Skin epidermis (tissue), 12 donors: ENCODE measurements at regions not wholly inside any gene's neighbourhood (a gene's known extent, or its start where the extent isn't known, plus 50 kb on each side); places are given as distances from the start of the nearest gene placed in this dataset.
A peak's percentile ranks its signal among the peaks of the same experiment; 100 is the strongest.

Experiments used
- H3K27ac ChIP-seq, 21 experiments: fragments of 200-600 bp; sonication (generic) in 11 of 21; one replicate each; pipeline ENCODE4 v1.5.0; 2020; ENCODE audit warnings: mild to moderate bottlenecking in 3 of 21, inconsistent platforms in 2 of 21, moderate library complexity in 2 of 21
- H3K4me3 ChIP-seq, 7 experiments: fragments of 200-600 bp; sonication (generic) in 2 of 7; one replicate each; pipeline ENCODE4 v1.5.0; 2020; ENCODE audit warnings: inconsistent platforms in 2 of 7, mild to moderate bottlenecking in 2 of 7, moderate library complexity in 1 of 7

- peak overlapping the region in 2 of 21 experiments; percentile 38 to 43 for H3K27ac ChIP-seq
Observed at GRCh38 chr20:24378661-24379483, 90.6 kb upstream of the SYNDIG1 start.

DNA sequence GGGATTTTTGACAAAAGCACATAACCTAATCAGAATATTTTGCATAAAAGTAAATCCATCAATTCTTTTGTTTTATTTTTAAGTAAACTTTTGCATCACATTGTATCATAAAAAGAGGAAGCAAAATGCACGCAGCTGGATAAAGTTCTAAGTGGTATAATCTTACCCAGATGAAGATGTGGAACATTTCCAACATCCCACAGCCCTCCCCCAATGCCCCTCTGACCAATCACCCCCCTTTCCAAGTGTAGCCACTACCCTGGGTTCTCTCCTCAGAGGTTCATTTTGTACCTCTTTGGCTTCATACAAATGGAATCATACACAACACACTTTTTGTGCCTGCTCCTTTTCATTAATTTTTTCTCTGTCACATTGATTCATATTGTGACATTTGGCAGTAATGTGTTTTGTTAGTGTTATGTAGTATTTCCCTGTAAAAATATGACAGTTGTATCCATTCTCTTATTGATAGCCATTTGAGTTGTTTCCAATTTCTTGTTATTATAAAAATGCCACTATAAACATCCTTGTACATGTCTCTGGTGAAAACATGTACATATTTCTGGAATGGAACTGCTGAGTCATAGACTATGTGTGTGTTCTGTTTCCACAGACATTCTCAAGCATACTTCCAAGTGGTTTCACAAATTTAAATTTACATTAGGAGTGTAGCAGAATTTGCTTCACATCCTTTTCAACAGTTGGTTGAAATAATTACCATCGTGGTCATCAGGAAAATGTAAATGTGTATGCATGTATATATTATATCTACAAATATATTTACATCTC is 92.9 kb upstream of the SYNDIG1 start:
- Histone ChIP-seq H3K4me3 (no peak overlapping the region), H3K27ac (no peak overlapping the region)

More at GRCh38 chr20:24378661-24379483, 90.6 kb upstream of the SYNDIG1 start:
- no peak overlapping the region for H3K4me3 ChIP-seq

GRCh38 chr20:24373372-24373771 is 96.1 kb upstream of the SYNDIG1 start:
- Histone ChIP-seq H3K27ac (no peak overlapping the region), H3K4me3 (no peak overlapping the region)

- H3K27ac ChIP-seq, result no peak overlapping the region
Observed at GRCh38 chr20:24370911-24371695, 98.3 kb upstream of the SYNDIG1 start.

DNA sequence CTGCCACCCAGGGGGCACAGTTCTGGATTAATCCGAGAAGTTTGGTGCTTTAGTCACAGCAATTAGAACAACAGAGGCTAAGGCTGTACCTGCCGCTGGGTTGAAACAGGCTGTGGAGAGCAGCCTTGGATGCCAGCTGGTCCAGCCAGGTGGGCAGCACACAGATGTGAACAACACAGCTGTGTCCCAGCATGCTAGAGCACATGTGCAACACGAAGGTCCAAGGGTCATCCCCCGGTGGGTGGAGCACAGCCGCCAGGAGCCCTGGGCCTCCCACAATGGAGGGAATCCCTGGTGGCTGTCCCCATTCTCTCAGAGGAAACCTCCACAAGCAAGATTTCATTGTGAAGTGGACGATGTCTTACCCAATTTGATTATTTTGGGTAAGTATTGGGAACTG is 99.2 kb upstream of the SYNDIG1 start:
- Histone ChIP-seq H3K27ac (no peak overlapping the region), H3K4me3 (no peak overlapping the region)

More at GRCh38 chr20:24370911-24371695, 98.3 kb upstream of the SYNDIG1 start:
- no peak overlapping the region for H3K4me3 ChIP-seq

DNA sequence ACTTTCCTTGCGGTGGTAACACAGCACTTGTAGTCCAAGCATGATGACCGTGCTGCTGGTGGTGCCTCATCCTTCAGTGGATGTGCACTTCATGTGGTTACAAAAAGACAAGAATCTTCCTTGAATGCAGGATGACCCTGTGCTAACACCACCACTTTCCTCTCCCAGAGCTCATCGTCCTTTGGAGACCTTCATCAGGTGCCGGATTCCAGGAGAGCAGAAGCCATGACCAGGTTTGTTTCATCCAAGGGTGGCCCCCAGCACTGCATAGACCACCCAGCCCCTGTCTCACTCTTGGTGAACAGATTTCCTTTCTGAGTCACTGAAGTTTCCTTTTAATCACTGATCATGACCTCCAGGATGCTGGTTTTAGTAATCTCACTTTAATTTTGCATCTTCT is 101.2 kb upstream of the SYNDIG1 start:
- no peak overlapping the region for H3K4me3 ChIP-seq
- no peak overlapping the region for H3K27ac ChIP-seq

DNA sequence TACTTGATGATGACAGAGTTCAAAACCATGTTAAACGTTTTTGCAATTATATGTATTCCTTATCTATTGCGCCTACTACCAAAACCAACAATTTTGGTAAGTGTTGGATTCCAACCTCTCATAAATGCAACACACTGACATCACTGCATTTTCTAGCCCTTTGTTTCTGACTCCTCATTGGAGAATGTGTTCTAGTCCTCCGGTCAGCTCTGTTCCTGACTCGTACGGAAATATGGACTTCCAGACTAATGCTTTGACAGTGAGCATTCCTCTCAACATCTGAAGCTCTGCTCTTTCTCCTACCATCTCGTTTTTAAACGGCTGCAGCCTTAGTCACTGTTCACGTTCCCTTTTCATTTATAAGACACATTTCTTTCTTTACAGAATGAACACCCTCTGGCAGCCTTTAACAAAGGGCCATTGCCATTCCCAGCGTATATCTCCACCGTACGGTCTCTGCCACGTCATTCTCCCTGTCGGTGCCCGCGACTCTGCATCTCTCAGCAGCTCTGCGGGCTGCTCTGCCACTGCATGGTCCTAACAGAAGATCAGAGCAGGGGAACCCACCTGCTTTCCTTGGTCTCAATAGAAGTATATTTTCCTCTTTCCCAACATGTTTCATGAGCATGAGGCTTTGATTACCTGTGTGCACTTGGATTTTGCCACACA is 103.0 kb upstream of the SYNDIG1 start:
- H3K27ac ChIP-seq, result no peak overlapping the region
- H3K4me3 ChIP-seq, result no peak overlapping the region

DNA sequence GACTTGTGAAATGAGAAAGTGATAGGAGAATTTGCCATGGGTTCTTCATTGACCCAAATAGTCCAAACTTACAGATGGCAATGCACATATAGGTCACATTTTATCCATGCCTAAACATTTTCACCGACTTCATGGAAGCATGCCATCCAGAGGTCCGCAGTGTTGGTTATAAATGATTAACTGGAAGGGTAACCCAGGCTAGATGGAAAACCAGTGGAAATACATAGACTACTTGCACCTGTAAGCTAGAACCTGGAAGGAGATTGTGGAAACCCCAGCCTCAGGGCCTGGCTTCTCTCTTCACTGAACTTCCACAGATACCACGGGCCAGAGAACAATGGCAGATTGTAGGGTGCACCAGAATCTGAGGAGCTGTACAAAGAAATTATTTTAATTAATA is 103.8 kb upstream of the SYNDIG1 start:
- no peak overlapping the region for H3K27ac ChIP-seq
- H3K4me3 ChIP-seq, result no peak overlapping the region

DNA sequence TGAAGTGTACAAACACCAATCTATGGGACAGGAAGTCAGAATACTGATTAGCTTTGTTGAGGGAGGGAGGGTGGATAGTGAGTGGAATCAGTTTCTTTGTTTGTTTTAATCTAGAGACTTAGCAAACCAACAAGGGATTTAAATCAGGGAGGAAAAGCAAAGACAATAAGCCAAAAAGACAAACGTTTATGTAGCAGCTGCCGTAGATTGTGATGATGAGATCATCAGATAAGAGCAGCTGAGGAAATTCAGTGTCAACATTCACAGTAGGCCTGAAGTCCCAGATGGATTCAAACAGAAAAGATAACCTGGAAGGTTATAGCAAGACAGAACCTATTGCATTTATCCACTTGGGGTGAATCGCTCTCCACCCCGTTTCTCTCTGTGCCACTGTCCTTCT is 104.9 kb upstream of the SYNDIG1 start:
- no peak overlapping the region for H3K27ac ChIP-seq
- no peak overlapping the region for H3K4me3 ChIP-seq

DNA sequence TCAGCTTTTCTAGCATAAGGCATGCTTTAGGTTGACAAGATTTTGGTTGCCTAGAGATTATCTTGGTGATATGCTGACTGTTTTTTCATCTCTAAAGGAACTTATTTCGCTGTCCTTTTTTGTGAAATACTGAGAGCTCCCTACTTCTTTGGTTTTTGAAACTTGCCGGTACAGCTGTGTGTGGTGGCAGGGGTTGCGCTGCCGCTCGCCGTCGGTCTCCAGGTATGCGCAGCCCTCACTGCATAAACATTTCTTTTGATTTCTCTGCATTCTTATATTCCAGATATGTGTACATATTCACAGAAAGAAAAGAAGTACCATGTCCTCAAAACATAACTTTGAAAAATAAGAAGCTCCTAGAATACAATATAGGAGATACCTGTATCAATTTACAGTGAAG is 106.4 kb upstream of the SYNDIG1 start:
- no peak overlapping the region for H3K4me3 ChIP-seq
- H3K27ac ChIP-seq, result no peak overlapping the region

GRCh38 chr20:24362080-24362479 is 107.3 kb upstream of the SYNDIG1 start:
- H3K27ac ChIP-seq, result no peak overlapping the region
- no peak overlapping the region for H3K4me3 ChIP-seq

GRCh38 chr20:24361541-24361940 is 107.9 kb upstream of the SYNDIG1 start:
- H3K27ac ChIP-seq, result no peak overlapping the region

DNA sequence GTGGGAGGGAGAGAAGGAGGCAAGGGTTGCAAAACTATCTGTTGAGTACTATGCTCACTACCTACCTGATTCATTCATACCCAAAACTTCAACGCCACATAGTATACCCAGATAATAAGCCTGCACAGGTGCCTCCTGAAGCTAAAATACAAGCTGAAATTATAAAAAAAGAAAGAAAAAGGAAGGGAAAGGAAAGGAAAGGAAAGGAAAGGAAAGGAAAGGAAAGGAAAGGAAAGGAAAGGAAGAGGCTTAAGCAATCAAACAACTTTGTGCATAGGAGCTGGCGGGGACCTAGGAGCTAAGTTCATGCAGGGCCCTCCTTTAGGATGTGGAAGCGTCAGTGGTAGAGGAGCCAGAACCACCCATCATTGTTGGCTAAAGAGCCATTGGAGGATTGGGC is 108.9 kb upstream of the SYNDIG1 start:
- no peak overlapping the region for H3K27ac ChIP-seq
- no peak overlapping the region for H3K4me3 ChIP-seq

More at GRCh38 chr20:24361541-24361940, 107.9 kb upstream of the SYNDIG1 start:
- no peak overlapping the region for H3K4me3 ChIP-seq

DNA sequence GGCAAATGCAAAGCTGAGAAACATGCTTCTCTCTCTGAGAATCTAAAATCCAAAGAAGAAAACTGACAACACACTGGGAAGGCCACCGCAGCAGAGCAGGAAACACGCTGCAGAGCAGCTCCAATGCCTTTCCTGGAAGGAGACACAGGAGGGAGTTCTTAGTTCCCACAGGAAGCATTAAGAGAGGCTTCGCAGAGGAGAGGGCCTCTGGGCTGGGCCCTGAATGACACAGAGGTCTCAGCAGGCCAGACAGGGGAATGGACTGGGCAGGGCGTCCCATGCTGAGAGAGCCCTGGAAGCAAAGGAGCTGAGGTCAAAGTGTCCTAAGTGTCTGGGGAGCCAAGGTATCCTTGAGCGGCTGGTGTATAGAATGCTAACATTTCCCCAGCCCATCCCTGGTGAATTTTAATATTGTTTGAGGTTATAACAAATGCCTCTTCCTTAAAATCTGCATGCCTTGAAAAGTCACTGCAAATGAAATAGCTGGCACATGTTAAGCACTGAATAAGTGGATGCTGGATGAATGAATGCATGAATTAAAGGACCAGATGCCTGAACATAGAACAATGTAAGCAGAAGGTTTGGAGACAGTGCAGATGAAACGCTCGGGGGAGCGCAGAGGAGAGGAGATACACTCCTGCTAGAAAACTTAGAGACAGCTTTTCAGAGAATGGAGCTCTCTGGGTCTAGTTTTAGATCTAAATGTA is 110.0 kb upstream of the SYNDIG1 start:
- Histone ChIP-seq H3K27ac (no peak overlapping the region), H3K4me3 (no peak overlapping the region)

GRCh38 chr20:24357931-24358330 is 111.5 kb upstream of the SYNDIG1 start:
- Histone ChIP-seq H3K27ac (no peak overlapping the region), H3K4me3 (no peak overlapping the region)

DNA sequence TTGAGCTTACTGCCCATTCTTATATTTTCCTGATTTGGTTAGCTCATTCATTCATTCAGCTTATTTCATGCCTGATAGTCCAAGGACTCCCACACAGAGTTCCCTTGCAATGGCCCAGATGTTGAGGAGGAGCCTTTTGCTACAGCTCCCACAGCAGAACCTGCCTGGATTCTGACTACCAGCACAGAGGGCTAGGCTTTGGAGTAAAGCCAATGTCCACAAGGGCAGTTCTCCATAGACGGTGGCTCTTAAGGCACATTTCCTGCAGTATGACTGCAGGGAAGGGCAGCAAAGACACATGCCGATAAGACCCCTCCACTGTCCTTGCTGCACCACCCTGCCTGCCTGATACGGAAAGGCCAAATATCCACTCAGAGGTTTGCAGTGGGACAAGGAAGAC is 112.3 kb upstream of the SYNDIG1 start:
- H3K4me3 ChIP-seq, result no peak overlapping the region
- H3K27ac ChIP-seq, result no peak overlapping the region

DNA sequence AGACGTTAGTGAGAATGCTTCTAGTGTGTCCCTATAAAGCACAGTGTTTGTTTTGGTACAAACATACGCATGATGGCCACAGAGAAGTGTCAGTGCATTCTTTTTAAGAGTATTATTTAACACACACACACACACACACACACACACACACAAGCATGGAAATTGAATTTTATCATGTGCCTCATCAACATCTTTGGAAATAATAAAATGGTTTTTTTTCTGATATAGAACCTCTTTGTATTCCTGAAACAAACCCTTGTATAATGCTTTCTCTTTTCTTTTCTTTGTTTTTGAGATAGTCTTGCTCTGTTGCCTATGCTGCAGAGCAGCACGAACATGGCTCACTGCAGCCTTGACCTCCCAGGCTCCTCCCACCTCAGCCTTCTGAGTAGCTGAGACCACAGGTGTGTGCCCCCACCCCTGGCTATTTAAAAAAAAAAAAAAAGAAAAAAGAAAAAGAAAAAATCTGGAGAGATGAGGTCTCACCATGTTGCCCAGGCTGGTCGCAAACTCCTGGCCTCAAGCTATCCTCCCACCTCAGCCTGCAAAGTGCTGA is 116.2 kb upstream of the SYNDIG1 start:
- Histone ChIP-seq H3K4me3 (no peak overlapping the region), H3K27ac (no peak overlapping the region)

DNA sequence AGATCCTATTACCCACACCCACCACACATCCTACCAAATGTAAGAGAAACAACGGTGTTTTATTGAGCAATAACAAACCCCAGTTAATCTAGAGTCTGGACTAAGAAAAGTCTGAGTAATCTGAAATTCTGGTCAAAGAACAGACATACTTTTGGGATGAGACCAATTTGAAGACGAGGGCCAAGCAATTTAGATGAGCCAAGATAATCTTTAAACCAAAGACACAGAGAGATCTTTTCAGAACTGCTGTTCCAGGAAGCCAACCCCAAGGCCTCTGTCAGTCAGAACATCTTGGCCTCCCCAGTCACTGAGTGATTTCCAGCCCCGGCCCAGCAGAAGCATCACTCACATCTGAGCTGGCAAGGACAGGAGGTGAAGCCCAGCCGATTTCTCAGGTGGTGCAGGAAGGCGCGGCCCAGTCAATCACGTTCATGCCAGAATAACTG is 118.5 kb upstream of the SYNDIG1 start:
- peak overlapping the region in 1 of 21 experiments; percentile 48 for H3K27ac ChIP-seq

DNA sequence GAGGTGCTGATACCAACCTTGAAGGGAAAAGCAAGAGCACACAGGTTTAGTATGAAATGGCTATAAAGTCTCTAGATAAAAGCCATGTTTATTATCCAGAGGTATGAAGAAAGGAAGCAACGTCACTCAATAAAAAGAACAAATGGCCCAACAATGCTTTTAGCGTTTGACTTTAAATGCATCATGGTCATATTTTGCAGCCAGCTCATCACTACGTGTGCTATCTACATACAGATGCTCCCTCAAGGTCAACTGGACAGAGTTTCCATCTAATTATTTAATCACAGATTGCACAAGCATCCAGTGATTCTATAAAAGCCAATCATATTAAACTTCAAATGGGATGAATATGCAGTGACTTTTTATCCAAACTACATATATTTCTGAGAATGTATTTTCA is 127.6 kb upstream of the SYNDIG1 start:
- Histone ChIP-seq H3K4me3 (no peak overlapping the region), H3K27ac (no peak overlapping the region)

More for the DNA sequence above, 118.5 kb upstream of the SYNDIG1 start:
- no peak overlapping the region for H3K4me3 ChIP-seq
